ENCODE measurements at regions not wholly inside any gene's neighbourhood (a gene's known extent, or its start where the extent isn't known, plus 50 kb on each side); places are given as distances from the start of the nearest gene placed in this dataset.

- Histone ChIP-seq H3K4me3 (no peak overlapping the region), H4K20me1 (replicated peaks; ENCODE audit: control insufficient read depth, insufficient read depth, low read length) (no peaks in the 10 kb centered on the region), H3K27me3 (ENCODE audit: control insufficient read depth in 2 of 2, insufficient read depth in 2 of 2, low read length in 2 of 2) (no peaks in the 10 kb centered on the region), H3K36me3 (ENCODE audit: control insufficient read depth, insufficient read depth, low read length) (no peaks in the 10 kb centered on the region), H3K4me2 (ENCODE audit: insufficient read depth, low read length) (no peak overlapping the region), H3K9ac (ENCODE audit: insufficient read depth in 1 of 2, low read depth in 2 of 2, low read length in 2 of 2) (no peak overlapping the region), H3K27ac (ENCODE audit: extremely low read depth, low read depth, low read length) (no peak overlapping the region), H3K9me1 (ENCODE audit: control insufficient read depth, insufficient read depth, low read length) (no peaks in the 10 kb centered on the region), H3K4me1 (replicated peaks in 1 of 2; ENCODE audit: control insufficient read depth in 2 of 2, insufficient read depth in 2 of 2, low read length in 2 of 2) (no peaks in the 10 kb centered on the region), H2AFZ (ENCODE audit: low read depth, low read length) (no peak overlapping the region), H3K9me3 (replicated peaks; ENCODE audit: control insufficient read depth, insufficient read depth, low read depth, low read length) (no peaks in the 10 kb centered on the region), H3K79me2 (ENCODE audit: control insufficient read depth, insufficient read depth, low read length) (no peaks in the 10 kb centered on the region)
- in situ Hi-C loops (cut with MboI) = no loop called here
- intact Hi-C loops (cut with micrococcal nuclease) = no loop called here
- ChIA-PET POLR2A (no interaction called here), CTCF (ENCODE audit: low intra/inter-chr PET ratio) (no interaction called here)
- FAIRE-seq (no peak), DNase-seq (ENCODE audit: extremely low read depth in 1 of 4, low spot score in 3 of 4) (no peak), ATAC-seq (no peak)
- TF ChIP-seq, protein P1, sequence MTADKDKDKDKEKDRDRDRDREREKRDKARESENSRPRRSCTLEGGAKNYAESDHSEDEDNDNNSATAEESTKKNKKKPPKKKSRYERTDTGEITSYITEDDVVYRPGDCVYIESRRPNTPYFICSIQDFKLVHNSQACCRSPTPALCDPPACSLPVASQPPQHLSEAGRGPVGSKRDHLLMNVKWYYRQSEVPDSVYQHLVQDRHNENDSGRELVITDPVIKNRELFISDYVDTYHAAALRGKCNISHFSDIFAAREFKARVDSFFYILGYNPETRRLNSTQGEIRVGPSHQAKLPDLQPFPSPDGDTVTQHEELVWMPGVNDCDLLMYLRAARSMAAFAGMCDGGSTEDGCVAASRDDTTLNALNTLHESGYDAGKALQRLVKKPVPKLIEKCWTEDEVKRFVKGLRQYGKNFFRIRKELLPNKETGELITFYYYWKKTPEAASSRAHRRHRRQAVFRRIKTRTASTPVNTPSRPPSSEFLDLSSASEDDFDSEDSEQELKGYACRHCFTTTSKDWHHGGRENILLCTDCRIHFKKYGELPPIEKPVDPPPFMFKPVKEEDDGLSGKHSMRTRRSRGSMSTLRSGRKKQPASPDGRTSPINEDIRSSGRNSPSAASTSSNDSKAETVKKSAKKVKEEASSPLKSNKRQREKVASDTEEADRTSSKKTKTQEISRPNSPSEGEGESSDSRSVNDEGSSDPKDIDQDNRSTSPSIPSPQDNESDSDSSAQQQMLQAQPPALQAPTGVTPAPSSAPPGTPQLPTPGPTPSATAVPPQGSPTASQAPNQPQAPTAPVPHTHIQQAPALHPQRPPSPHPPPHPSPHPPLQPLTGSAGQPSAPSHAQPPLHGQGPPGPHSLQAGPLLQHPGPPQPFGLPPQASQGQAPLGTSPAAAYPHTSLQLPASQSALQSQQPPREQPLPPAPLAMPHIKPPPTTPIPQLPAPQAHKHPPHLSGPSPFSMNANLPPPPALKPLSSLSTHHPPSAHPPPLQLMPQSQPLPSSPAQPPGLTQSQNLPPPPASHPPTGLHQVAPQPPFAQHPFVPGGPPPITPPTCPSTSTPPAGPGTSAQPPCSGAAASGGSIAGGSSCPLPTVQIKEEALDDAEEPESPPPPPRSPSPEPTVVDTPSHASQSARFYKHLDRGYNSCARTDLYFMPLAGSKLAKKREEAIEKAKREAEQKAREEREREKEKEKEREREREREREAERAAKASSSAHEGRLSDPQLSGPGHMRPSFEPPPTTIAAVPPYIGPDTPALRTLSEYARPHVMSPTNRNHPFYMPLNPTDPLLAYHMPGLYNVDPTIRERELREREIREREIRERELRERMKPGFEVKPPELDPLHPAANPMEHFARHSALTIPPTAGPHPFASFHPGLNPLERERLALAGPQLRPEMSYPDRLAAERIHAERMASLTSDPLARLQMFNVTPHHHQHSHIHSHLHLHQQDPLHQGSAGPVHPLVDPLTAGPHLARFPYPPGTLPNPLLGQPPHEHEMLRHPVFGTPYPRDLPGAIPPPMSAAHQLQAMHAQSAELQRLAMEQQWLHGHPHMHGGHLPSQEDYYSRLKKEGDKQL (CRISPR knock-in tag; IDR thresholded peaks at IDR 0.05; ENCODE audit: borderline replicate concordance) = no peak
- TF ChIP-seq RUNX1 (IDR thresholded peaks at IDR 0.05; ENCODE audit: low read depth) (no peak), ZNF644 (tag; IDR thresholded peaks at IDR 0.05; ENCODE audit: low read depth) (no peak), NKRF (IDR thresholded peaks at IDR 0.05; ENCODE audit: borderline replicate concordance) (no peak), ARNT (IDR thresholded peaks at IDR 0.05) (no peak), ESRRB (CRISPR knock-in tag; IDR thresholded peaks at IDR 0.05; ENCODE audit: borderline replicate concordance) (no peak), FUS (optimal IDR thresholded peaks at IDR 0.05; ENCODE audit: low read depth, low read length) (no peak)
- BruUV-seq (replicated peaks) = no TSS peak
- 0% methylated on average over 3 of the region's 3 CpGs for WGBS (ENCODE audit: insufficient coverage, low coverage, missing lambda C conversion rate)
Observed at GRCh38 chr5:33284681-33285080, 156.1 kb upstream of the TARS1 start.
